Spinal cord (tissue), 9 donors: ENCODE measurements at regions not wholly inside any gene's neighbourhood (a gene's known extent, or its start where the extent isn't known, plus 50 kb on each side); places are given as distances from the start of the nearest gene placed in this dataset.

Source experiments
- DNase-seq, 6 donors: peaks; one replicate each; pipeline versions ENCODE4 v3.0.0 to v3.0.0-alpha.2; 2013 to 2015; ENCODE audit warnings: low spot score in 6 of 6, low read depth in 4 of 6
- H3K27ac ChIP-seq: one replicate; pipeline ENCODE4 v1.5.1; 2013; ENCODE audit warnings: low read depth, low read length, control low read depth
- H3K27me3 ChIP-seq: one replicate; pipeline ENCODE4 v1.6.1; 2013; ENCODE audit warnings: low read length; ENCODE audit not compliant: control insufficient read depth, insufficient read depth
- H3K36me3 ChIP-seq: one replicate; pipeline ENCODE4 v1.6.1; 2013; ENCODE audit warnings: low read length; ENCODE audit not compliant: control insufficient read depth, insufficient read depth
- H3K4me1 ChIP-seq: one replicate; pipeline ENCODE4 v1.6.1; 2013; ENCODE audit warnings: low read length; ENCODE audit not compliant: control insufficient read depth, insufficient read depth
- H3K4me3 ChIP-seq: one replicate; pipeline ENCODE4 v1.5.1; 2013; ENCODE audit warnings: low read depth, low read length, control low read depth
- H3K9me3 ChIP-seq: one replicate; pipeline ENCODE4 v1.6.1; 2013; ENCODE audit warnings: low read length; ENCODE audit not compliant: control insufficient read depth, insufficient read depth
- WGBS: methylation state at CpG from one replicate; pipeline ENCODE4 v1.1.5; 2013; ENCODE audit warnings: missing lambda C conversion rate; ENCODE audit not compliant: insufficient coverage; 5-methylcytosine and 5-hydroxymethylcytosine counted together
- donor health status: healthy.

DNA sequence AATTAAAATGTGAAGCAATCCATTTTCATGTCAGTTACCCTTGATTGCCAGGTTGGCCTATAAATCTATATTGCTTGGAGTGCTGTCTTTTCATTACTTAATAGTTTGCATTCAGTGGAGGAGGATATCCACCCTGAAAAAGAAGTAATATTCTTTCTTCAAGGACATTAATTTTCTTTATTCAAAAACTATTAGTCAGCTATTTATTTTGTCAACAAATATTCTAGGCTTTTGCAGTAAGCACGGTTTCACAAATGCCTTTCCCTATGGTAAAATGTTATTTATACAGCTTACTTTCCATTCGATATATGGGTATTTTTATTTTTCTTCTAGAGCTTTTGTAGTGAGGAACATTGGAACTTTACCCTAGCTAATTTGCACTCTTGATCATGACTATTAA, 1176.9 kb upstream of the NUDT12 start:
- H3K9me3 ChIP-seq: no peaks in the 10 kb centered on the region
- no peaks in the 10 kb centered on the region for H3K4me1 ChIP-seq
- no peak for DNase-seq
- no CpG with 5 or more reads among the region's 2 CpGs for WGBS
- H3K36me3 ChIP-seq: no peaks in the 10 kb centered on the region
- no peak overlapping the region for H3K4me3 ChIP-seq
- H3K27ac ChIP-seq: no peak overlapping the region
- no peaks in the 10 kb centered on the region for H3K27me3 ChIP-seq

DNA sequence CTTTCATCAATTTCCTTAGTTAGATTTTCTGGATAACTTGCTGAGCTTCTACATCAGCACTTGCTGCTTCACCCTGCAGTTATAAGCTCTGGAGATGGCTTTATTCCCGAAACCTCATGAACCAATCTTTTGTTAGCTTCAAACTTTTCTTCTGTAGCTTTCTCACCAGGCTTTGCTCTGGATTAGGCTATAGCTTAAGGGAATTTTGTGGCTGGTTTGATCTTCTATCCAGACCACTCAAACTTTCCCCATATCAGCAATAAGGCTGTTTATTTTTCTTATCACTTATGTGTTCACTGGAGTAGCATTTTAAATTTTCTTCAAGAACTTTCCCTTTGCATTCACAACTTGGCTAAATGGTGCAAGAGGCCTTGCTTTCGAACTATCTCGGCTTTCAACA, 1173.5 kb upstream of the NUDT12 start:
- Histone ChIP-seq H3K27me3 (no peaks in the 10 kb centered on the region), H3K4me1 (no peaks in the 10 kb centered on the region), H3K4me3 (no peak overlapping the region), H3K36me3 (no peaks in the 10 kb centered on the region), H3K9me3 (no peaks in the 10 kb centered on the region), H3K27ac (no peak overlapping the region)
- WGBS: no CpG with 5 or more reads among the region's 3 CpGs
- DNase-seq: no peak

DNA sequence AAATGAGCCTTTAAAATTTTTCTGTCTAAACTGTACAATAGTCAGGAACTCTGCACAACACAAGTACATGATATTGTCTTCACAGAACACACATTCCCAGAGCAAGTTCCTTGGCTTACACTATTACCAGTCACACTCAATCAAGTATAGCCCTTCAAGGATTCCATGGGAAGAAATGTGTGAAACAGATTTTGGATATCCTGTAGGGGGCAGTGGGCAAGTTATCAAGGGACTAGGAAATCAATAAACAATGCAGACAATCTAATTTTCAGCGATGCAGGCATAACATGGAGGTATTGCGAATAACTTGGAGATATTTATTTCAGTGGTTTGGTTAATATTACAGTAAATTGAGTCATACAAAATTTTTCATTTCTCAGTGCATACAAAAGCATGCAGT, 1171.5 kb upstream of the NUDT12 start:
- no peak overlapping the region for H3K4me3 ChIP-seq
- H3K36me3 ChIP-seq: no peaks in the 10 kb centered on the region
- WGBS: no CpG with 5 or more reads among the region's 2 CpGs
- DNase-seq: no peak
- no peak overlapping the region for H3K27ac ChIP-seq
- no peaks in the 10 kb centered on the region for H3K27me3 ChIP-seq
- no peaks in the 10 kb centered on the region for H3K4me1 ChIP-seq
- no peaks in the 10 kb centered on the region for H3K9me3 ChIP-seq

DNA sequence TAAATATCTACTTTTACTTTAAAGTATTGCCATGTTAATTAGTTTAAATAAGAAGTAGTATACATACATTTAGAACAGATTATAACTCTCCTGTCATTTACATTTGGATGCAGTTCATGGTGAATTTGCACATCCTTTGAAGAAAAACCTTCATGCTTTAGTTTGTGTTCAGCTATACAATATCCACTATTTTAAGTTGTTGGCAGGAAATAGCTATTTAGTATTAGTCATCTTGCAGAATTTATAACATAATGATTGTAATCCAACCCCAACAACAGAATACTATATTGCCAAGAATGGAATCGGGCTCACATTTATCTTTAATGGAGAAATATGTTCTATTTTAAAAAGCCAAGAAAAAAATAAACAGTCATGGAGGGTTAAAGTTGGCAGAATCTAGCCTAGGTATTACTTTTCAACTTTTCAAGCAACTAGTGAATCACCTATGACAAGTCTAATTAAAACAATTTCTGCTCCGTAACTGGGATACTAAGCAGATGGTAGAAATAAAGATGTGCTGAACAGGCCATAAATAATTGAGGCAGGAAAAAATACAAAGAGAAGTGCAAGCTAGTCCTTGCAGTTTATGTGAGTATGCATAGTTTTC, 1170.6 kb upstream of the NUDT12 start:
- Histone ChIP-seq H3K4me1 (no peaks in the 10 kb centered on the region), H3K27ac (no peak overlapping the region), H3K36me3 (no peaks in the 10 kb centered on the region), H3K9me3 (no peaks in the 10 kb centered on the region), H3K27me3 (no peaks in the 10 kb centered on the region), H3K4me3 (no peak overlapping the region)
- no CpG with 5 or more reads among the region's 2 CpGs for WGBS
- DNase-seq: peak in 1 of 6 donors; percentile 10

DNA sequence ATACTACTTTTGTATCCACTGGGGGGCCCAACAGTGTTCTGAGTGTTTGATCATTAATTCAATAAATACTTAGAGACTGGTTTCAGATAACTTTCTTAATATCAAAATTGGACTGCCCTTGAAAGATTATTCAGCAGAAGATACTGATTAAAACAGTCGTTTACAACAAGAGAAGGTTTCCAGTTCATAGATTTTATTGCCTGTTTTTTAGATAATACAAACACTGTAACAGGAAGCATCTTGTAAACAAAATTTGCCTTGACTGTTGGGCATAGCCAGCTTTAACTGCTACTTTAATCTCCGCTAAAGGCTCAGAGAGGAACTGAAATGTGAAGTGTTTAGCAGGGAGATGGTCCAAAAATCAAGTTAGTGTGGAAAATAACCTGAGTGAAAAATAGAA, 1168.7 kb upstream of the NUDT12 start:
- 86% methylated on average over 1 of the region's 2 CpGs for WGBS
- peak in 1 of 6 donors; percentile 26 for DNase-seq
- Histone ChIP-seq H3K9me3 (no peaks in the 10 kb centered on the region), H3K4me3 (no peak overlapping the region), H3K27me3 (no peaks in the 10 kb centered on the region), H3K36me3 (no peaks in the 10 kb centered on the region), H3K27ac (no peak overlapping the region), H3K4me1 (no peaks in the 10 kb centered on the region)

DNA sequence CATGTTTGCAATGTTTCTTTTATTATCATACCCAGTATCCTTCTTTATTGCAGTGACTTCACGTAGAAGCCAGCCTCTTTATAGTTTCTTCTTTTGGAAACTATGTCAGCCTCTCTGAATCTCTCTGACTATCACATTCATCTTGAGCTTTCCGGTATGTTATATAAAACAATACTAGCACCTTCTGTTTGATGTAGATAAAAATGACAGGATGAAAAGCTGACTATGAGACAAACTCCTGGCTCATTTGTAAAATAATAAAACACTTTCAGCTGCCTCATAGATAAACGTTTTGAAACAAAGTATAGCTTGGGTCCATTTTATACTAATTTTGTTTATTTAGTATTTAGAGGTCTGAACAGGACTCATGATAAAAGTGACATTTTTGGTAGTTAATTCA, 1145.4 kb upstream of the NUDT12 start:
- 80% methylated on average over 1 of the region's 3 CpGs for WGBS
- H3K9me3 ChIP-seq: no peaks in the 10 kb centered on the region
- DNase-seq: no peak

DNA sequence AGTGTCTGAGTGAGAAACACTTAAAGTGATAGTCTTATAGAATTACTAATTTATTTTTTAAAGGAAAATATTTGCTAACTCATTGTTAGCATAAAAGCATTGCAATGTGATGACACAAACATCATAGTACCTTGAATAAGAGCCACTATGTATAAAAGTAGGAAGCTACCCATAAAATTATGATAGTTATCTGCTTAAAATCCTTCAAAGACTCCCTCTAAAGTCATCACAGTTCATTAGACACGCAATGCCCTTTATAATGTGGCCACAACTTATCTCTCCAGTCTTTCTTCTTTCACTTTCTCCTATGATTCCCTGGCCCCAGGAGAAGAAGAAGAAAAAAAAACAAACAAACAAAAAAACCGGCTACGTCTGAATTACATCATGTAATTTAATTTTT, 1144.0 kb upstream of the NUDT12 start:
- Histone ChIP-seq H3K27ac (no peak overlapping the region), H3K4me1 (no peaks in the 10 kb centered on the region), H3K36me3 (no peaks in the 10 kb centered on the region), H3K4me3 (no peak overlapping the region), H3K9me3 (no peaks in the 10 kb centered on the region), H3K27me3 (no peaks in the 10 kb centered on the region)
- DNase-seq: no peak
- WGBS: 100% methylated on average over 1 of the region's 3 CpGs

More for the DNA sequence above, 1145.4 kb upstream of the NUDT12 start:
- H3K36me3 ChIP-seq: no peaks in the 10 kb centered on the region
- H3K4me1 ChIP-seq: no peaks in the 10 kb centered on the region
- no peak overlapping the region for H3K27ac ChIP-seq
- no peak overlapping the region for H3K4me3 ChIP-seq
- no peaks in the 10 kb centered on the region for H3K27me3 ChIP-seq

DNA sequence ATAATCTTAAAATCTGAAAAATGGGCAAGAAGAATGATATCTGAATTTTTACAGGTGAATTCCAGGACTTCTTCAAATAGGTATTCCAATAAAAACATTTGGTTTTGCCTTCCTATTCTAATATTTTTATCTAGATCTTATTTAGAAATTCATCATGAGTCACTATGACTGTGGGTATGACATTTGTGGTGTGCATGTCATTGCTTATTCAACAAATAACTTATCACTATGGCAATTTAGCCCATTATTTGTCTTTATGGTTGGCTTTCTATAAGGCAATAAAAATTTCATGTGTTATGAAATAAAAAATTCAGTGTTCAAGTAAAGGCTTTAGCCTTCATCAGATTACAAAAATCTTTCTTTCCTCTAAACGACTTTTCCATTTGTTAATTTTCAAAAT, 1139.6 kb upstream of the NUDT12 start:
- Histone ChIP-seq H3K27me3 (no peaks in the 10 kb centered on the region), H3K4me1 (no peaks in the 10 kb centered on the region), H3K9me3 (no peaks in the 10 kb centered on the region), H3K4me3 (no peak overlapping the region), H3K27ac (no peak overlapping the region), H3K36me3 (no peaks in the 10 kb centered on the region)
- WGBS: no CpG with 5 or more reads among the region's 1 CpG
- DNase-seq: no peak

DNA sequence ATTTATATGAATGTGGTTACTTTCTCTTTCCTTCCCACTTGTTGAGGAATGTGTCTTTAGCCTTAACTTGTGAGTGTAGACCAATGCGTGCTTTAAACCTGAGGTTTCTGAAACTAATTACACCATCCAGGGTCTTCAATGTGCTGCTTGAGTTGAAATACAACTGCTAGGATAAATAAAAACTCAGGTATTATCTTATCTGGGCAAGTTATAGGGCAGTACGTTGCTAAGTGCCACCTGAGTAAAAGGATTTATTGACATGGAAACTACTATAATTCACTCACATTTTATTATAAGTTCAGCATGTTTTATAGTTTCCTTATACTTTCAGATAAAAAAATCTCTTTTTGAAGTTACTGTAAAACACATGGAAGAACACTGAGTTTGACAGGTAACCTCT, 1136.8 kb upstream of the NUDT12 start:
- no peak overlapping the region for H3K4me3 ChIP-seq
- no peak for DNase-seq
- WGBS: no CpG with 5 or more reads among the region's 2 CpGs
- H3K9me3 ChIP-seq: no peaks in the 10 kb centered on the region
- no peaks in the 10 kb centered on the region for H3K36me3 ChIP-seq
- H3K27ac ChIP-seq: no peak overlapping the region
- H3K27me3 ChIP-seq: no peaks in the 10 kb centered on the region
- no peaks in the 10 kb centered on the region for H3K4me1 ChIP-seq

DNA sequence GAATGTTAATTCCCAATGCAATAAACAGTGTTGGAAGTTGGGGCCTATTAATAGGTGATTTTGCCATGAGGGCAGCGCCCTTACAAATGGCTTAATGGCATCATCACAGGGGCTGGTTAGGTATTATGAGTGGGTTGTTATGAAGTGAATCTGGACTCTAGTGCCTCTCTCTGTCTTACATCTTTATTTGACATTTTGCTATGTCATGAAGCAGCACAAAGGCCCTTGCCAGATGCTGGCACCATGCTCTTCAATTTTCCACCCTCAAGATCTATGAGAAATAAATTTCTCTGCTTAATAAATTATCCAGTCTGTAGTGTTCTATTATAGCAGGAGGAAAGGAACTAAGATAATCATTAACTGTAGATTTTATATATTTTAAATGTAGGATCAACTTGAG, 1098.7 kb upstream of the NUDT12 start:
- no peaks in the 10 kb centered on the region for H3K4me1 ChIP-seq
- WGBS: 100% methylated on average over 1 of the region's 1 CpG
- DNase-seq: no peak
- H3K4me3 ChIP-seq: no peak overlapping the region
- H3K27ac ChIP-seq: no peak overlapping the region
- no peaks in the 10 kb centered on the region for H3K36me3 ChIP-seq
- H3K27me3 ChIP-seq: no peaks in the 10 kb centered on the region
- H3K9me3 ChIP-seq: no peaks in the 10 kb centered on the region
